Fibroblast of skin of left quadriceps (primary cell): ENCODE measurements at regions not wholly inside any gene's neighbourhood (a gene's known extent, or its start where the extent isn't known, plus 50 kb on each side); places are given as distances from the start of the nearest gene placed in this dataset.

Source experiments
- DNase-seq, 2 experiments: peaks; one replicate each; pipeline ENCODE4 v3.0.0-alpha.2; 2013; ENCODE audit warnings: low read depth in 2 of 2

DNA sequence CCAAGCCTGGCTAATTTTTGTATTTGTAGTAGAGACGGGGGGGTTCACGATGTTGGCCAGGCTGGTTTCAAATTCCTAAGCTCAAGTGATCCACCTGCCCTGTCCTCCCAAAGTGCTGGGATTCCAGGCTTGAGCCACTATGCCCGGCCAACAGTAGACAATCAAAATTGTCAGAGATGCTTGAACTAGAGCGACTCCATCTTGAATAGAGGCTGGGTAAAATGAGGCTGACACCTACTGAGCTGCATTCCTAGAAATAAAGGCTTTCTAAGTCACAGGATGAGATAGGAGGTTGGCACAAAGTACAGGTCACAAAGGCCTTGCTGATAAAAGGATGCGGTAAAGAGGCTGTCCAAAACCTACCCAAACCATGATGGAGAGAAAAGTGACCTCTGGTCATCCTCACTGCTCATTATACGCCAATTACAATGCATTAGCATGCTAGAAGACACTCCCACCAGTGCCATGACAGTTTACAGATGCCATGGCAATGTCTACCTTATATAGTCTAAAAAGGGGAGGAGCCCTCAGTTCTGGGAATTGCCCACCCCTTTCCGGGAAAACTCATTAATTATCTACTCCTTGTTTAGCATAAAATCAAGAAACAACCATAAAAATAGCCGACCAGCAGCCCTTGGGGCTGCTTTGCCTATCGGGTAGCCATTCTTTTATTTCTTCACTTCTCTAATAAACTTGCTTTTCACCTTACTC, 134.5 kb downstream of the BAMBI start:
- no peak for DNase-seq

DNA sequence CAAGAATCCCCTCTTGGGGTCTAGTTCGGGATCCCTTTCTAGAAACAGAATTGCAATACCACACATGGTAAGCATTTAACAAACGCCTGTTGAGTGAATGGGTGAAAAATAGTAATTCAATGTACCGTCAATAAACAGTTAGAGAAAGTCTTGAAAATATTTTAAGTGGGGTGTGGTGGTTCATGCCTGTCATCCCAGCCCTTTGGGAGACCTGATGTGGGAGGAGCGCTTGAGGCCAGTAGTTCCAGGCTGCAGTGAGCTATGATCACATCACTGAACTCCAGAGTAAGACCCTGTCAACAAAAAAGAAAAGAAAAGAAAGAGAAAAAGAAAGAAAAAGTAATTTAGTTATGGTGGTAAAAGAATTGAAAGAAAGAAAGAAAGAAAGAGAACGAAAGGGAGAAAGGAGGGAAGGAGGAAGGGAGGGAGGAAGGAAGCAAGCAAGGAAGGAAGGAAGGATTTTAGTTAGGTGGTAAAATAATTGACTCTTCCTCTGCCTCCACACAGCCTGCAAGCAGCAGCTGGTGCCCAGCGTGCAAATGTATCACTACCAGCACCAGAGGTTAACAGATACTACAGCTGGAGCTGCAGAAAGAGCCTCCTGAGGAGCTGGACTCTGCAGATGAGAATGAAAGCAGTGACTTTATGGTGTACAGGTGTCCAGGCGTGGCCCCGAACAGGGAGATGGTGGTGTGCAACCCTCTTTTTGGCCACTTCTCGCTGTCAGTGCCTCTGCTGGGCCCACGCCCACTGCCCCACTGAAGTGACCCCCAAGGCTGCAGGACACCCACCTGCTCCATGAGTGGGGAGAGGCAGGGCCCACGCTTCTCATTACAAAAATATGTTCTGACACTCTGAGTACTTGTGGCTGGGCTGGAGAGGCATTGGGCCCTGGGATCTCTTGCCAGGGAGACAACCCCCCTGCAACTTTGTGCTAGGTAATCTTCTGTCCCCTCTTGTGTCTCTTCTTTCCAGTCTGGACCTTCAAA, 135.4 kb downstream of the BAMBI start:
- DNase-seq, result no peak

DNA sequence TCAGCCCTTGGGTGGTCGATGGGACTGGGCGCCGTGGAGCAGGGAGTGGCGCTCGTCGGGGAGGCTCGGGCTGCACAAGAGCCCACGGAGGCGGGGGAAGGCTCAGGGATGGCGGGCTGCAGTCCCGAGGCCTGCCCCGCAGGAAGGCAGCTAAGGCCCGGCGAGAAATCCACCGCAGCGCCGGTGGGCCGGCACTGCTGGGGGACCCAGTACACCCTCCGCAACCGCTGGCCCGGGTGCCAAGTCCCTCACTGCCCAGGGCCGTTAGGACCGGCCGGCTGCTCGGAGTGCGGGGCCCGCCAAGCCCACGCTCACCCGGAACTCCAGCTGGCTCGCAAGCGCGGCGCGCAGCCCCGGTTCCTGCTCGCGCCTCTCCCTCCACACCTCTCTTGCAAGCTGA, 138.4 kb downstream of the BAMBI start:
- no peak for DNase-seq

DNA sequence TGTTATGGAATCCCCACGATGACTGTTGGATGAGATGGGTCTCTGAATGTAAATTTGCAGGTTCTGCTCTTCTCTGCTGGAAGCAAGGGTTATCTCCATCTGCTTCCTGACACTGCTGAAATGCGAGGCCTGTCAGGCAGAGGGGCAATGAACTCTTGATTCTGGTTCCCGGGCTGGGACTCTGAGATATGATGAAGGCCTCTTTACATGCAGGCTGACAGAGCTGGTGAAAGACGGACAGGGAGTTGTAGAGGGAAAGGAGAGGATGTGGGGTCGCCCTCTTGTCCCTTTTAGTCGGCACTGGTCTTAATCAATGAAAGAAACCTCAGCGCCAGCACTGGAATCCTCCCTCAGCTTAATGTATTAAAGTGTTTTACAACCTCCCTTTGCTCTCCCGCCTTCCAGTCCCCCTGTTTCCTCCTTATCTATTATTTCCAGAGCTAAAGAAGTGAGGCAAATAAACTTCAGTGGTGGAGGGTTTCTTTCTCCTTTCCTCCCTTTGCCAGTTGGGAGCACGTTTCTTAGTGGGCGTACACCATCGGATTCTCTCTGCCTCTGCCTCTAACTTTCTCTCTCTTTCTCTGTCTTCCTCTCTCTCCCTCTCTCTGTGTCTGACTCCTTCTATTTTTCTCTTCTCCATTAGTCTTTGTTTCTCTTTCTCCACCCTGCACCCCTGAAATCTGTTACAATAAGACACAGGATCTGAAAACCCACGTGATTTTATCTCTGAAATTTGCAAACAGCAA, 145.6 kb downstream of the BAMBI start:
- DNase-seq, result no peak

DNA sequence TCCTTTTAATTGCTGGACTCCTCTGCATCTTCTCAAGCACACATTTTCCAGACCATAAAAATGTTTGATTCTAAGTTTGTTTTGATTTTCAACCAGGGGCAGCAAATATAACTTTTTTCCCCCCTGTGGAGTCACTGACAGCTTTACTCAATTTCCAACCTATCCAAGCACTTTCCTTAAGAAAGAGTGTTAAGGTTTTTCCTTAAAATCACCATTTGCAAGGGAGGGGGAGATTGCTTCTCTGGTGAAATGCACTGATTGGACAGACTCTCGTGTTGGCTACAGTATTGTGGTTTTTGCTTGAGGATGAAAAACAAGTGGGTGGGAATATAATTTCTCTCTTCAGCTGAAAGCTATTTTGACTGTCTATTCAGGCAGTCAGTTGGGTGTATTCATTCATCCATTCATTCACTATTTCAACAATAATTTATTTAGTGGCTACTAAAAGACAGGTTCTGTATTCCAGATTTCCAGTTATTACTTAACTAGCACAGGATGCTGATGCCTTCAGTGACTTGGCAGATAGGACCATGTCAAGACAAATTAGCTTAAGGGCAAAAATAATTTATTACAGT, 146.3 kb downstream of the BAMBI start:
- no peak for DNase-seq

DNA sequence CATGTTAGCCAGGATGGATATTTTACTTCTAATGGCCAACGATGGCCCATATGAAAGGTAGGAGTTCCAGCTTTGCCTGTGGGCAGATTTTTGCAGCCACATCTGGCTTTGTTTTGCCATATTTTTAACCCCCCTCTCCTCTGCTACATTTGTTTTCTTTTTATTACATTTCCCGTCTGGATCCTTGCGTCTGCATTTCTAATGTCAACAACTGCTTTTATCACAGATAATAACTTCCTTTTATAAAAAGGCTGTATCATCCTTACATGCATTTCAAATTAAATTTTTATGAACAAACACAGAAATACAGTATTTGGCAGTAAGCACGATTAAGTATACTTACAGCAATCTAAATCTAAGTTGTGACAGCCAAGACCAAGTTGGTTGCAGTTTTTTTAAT, 156.0 kb downstream of the BAMBI start:
- DNase-seq, result no peak

DNA sequence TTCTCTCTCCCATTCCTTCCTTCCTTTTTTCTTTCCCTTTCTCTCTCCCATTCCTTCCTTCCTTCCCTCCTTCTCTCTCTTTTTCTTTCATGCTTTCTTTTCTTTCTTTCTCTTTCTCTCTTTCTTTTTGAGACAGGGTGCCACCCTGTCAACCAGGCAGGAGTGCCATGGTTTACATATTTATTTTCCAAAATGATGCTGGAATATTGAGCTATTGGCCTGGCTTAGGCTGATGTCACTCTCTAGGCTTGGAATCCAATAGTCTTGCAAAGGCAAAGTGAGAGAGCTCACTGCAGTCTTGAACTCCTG, 159.1 kb downstream of the BAMBI start:
- DNase-seq, result no peak

DNA sequence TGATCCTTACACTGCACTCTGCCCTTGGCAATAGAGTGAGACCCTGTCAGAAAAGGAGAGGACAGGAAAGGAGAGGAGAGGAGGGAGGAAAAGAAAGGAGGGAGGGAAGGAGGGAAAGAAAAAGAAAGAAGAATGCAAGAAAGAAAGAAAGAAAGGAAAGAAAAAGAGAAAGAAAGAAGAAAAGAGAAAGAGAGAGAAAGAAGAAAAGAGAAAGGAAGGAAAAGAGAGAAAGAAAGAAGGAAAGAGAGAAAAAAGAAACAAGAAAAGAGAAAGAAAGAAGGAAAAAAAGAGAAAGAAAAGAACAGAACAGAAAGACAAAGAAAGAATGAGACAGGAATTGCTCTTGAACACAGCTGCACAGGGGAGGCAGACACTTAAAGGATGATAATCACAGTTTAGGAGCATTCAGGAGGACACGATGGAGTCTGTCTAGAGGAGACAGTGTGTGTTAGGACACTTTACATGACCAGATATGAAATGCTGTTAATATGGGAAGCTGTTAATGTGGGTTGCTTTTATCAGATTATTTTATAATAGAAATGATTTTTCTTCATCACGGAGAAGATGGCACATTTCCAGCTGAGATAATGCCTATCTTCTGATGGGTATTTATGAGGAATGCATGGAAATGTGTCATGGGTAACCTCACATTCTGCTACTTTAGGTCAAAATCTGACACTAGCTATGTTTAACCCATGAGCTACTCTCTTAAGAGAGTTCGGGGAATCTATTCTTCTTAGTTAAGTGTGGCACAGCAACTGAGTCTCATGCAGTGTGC, 160.5 kb downstream of the BAMBI start:
- DNase-seq, result no peak

DNA sequence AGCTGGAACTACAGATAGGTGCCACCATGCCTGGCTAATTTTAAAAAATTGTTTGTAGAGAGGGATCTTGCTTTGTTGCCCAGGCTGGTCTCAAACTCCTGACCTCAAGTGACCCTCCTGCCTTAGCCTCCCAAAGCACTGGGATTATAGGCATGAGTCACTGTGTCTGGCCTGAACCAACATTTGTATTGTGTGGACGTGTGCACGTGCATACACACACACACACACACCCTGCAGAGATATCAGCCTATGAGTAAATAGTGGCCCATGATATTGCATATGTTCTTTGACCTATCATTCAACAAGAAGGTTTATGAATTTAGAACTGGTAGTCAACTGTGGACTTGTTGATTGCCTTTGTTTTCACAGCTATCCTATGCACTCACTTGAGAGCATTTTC, 161.6 kb downstream of the BAMBI start:
- no peak for DNase-seq

DNA sequence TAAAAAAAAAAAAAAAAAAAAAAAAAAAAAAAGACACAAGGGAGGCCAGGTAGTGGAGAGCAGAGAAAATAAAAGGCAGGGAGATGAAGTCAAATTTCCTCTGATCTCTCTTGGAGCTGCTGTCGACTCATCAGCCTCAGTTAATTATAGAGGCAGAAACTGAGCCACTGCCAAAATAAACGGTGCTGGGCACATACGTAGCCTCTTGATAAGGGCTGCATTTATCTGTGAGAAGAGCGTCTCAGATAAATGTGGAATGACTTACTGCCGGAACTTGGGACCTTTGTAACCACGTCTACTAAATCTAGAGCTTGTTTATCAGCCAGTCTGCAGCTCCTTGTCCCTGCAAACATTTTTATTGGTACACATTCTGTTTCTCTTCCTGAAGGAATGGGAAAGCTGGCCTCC, 162.3 kb downstream of the BAMBI start:
- no peak for DNase-seq

DNA sequence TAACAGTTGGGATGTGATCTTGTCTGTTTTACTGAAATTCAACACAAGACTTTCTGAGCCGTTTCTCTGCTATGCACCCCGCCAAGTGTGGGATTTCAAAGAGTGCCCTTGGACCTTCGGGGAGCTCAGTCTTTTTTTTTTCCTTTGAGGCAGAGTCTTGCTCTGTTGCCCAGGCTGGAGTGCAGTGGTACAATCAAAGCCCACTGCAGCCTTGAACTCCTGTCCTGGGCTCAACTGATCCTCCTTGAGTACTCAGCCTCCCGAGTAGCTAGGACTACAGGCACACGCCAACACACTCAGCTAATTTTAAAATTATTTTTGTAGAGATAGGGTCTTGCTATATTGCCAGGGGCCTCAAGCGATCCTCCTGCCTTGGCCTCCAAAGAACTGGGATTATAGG, 162.9 kb downstream of the BAMBI start:
- DNase-seq, result no peak

DNA sequence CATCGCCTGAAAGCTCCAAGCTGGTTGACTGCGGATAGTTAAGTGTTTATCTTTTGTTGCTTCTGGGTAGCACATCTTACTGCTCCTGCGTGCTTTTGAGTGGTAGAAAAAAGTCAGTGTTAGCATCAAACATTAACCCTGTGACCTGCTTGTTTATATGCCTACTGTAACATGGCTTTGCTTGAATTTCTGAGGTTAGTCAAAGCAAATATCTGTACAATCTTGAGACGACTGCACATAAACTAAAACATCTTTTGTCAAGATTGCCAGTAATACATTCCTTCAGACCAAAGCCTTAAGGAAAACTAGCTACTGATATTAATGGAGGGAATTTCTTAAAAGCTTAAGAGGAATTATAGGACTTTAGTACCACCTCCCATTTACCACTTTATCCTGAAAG, 163.7 kb downstream of the BAMBI start:
- DNase-seq, result no peak

DNA sequence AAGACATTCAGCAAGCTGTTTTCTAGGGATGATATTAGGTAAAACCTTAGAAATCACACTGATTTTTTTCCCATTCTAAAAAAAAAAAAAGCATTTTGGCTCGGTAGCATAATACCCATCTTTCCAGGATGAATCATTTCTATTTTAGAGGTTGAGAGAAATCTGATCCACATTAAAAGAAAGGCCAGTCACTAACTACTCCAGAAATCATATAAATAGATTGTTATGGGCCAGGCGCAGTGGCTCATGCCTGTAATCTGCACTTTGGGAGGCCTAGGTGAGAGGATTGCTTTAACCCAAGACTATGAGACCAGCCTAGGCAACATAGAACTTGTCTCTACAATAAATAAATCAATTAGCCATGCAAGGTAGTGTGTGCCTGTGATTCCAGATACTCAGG, 164.3 kb downstream of the BAMBI start:
- DNase-seq, result peak; percentile 31 to 36

DNA sequence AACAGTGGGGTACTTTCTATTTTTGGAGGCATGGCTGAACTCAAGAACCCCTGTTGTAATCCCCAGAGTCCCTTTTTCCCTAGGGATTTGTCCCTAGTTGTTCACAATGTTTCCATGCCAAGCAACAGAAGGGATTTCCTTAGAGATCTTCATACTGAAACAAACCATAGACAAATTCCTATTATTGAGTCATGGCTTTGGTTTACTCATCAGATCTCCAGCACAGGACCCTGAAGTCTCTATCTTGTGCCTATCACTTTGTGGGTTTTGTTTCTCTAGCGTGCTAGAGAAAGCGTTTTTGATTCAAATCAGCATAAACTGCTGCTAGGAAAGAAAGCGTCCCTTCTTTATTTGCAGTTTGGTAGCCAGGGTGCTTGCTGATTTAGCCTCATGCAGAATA, 165.0 kb downstream of the BAMBI start:
- DNase-seq, result peak; percentile 39 to 51

DNA sequence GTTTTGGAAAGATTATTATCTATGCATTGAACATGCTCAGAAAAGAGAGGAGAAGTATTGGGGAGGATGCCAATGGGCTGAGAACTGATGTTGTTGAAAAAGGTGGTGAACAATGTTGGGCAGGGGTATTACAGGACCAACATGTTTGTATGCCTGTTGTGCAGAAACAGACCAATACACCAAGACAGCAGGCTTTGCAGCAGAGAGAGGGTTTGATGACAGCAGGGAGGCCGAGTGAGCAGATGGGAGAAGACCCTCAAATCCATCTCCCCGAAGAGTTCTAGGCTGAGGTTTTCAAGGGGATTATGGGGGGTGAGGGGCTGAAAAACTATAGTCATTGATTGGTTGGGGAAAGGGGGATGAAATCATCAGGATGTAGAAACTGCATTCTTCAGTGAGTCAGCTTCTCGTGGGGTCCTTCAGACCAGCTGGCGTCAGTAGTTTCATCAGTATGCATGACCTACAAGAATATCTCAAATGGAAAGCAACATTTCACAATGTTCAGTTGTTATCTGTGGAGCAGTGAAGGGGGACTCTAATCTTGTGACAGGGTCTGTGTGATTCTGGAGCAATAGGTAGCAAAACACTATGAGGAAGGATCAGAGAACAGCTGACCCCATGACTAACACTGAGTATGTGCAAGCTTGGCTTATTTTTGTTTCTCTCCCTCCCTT, 167.8 kb downstream of the BAMBI start:
- no peak for DNase-seq

DNA sequence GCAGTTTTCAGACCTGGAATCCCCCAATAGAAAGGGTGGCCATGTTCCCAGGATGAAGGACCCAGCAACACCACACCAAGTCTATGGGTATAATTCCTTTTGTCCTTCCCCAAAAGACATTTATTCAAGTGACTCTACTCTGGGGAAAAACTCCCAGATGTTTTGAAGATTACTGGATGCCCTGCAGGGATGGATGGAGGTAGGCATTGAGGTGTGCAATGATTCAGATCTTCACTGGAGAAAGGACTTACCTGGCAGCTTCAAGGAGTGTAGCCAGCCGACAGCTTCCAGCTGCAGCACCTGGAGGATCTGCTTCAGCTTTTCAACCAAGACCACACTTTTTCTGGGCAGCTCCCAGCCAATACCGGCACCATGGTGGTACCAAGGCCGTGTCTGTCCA, 172.0 kb downstream of the BAMBI start:
- DNase-seq, result no peak

DNA sequence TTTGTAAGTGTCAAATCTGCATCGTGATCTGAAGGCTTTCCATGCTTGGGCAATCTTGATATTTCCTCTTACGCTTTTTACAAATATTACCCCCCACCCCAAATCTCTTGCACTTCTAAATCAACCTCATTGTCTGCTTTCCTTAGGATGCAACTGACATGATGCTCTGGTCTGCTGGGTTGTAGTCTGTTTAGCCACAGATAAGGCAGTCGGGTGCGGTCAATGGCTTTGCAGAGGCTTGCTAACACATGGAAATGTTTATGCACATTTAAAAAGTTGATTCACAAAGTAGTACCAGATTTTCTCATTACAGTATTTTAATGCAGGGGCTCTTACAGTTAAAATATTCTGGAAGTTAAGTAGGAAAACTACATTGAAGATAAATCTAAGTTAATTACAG, 172.5 kb downstream of the BAMBI start:
- no peak for DNase-seq

DNA sequence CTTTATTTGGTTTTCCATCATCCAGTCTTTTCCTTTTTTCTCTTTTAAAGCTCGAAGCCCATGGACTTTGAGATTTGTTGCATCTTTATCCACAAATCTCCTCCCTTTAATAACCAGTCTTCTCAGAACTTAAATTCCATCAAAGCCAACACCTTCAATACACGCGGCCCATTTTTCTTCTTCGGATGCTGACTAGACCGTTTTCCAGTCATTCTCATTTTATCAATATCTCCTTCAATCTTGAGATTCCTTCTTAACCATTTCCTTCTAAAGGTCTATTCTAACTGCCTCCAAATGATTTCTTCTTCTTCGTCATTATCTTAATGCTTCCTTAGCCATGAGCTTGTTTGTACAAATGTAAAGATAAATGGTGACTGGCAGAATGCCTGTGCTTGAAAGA, 173.5 kb downstream of the BAMBI start:
- DNase-seq, result no peak

DNA sequence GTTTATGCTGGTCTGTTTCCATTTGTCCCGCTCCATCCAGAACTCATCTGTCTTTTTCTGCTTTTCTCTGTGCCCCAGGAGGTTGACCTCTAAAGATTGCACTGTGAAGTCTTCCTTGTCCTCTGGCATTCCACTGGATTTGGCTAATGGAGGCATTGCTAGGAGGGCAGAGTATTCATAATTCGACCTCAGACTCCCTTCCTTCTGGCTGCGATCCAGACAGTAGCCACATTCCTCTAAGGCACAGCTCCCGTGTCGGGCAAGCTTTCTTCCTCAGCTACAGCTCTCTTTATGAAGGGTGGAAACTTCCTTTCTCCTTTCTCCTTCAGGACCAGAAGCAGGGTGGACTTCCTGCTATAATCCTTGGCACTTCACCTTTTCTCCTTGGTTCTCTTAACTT, 175.9 kb downstream of the BAMBI start:
- DNase-seq, result no peak

DNA sequence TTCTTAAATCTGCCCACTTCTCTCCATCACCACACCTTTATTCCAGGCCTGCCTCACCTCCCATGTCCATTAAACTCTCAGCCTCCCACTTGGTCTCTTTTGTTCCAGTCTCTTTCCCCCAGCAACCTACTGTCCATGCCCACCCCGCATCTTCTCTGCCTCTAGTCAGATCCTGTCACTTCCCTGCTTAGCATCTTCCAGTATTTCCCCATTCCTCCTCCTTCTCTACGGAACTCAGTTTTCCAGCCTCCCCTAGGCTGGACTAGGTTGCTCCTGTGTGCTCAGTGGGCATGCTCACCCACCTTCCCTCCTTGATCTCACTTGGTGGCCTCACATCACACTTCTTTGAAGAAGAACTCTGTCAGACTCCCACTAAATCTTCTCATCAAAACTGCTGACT, 179.8 kb downstream of the BAMBI start:
- no peak for DNase-seq

DNA sequence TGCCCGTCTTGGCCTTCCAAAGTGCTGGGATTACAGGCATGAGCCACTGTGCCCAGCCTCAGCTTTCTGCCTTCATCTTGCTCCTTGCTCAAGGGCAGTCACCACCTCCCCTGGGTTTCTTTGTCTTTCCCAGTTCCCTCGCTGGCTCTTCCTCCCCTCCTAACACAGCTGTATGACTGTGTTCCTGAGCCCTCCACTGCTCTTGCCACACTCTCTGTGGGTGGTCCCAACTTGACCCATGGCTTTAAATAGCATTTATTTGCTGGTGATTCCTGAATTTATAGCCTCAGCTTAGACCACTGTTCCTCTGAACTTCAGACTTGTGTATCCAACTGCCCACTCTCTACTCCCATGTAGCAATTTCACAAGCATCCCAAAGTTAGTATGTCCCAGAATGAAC, 181.3 kb downstream of the BAMBI start:
- DNase-seq, result no peak
